Left kidney (tissue), 1 donor: ENCODE measurements at regions not wholly inside any gene's neighbourhood (a gene's known extent, or its start where the extent isn't known, plus 50 kb on each side); places are given as distances from the start of the nearest gene placed in this dataset.
"Not testable (repeated sequence)": the region's sequence is repeated elsewhere in the genome, so short reads cannot be mapped to it uniquely, and the experiment has no call there.

Experiments used
- DNase-seq: peaks from one replicate; pipeline ENCODE4 v3.0.0-alpha.2; 2013

- DNase-seq = no peak
Observed at GRCh38 chr9:761793-762560, 79.5 kb upstream of the DMRT1 start.

- DNase-seq = no peak
Observed at GRCh38 chr9:763692-764091, 77.8 kb upstream of the DMRT1 start.

DNA sequence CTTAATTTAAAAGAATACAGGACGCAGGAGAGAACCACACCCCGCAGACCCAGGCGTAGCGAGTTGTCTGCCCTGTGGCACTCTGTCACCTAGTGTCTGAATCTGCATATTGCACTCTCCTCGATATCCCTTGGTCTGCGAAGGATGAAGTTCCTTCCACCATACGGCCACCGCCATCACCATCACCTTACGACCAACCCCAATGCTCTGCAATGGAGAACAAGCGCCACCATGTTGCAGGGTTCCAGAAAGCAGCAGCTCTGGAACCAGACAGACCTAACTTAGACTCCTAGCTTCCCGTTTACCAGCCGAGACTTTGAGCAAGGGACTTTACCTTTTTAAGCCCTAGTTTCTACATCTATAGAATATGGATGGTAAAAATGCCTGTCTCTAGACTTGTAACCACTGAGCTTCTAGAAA lies 77.4 kb upstream of the DMRT1 start:
- peak; percentile 50 for DNase-seq

DNA sequence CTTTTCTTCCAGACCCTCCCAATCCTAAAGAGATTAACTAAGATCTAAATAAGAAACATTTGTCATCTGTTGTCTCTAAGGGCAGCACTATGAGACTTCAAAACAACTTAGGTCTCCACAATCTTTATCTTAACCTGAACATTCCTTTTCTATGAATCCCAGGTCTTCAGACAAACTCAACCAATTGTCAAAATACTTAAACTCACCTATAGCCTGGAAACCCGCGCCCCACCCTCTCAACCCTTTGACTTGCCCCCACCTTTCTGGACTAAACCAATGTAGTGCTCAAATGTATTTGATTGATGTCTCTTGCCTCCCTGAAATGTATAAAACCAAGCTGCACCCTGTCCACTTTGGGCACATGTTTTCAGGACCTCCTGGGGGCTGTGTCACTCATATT lies 76.5 kb upstream of the DMRT1 start:
- DNase-seq = no peak

GRCh38 chr9:767061-767561 lies 74.4 kb upstream of the DMRT1 start:
- not testable (repeated sequence) for DNase-seq

GRCh38 chr9:776086-776485 lies 65.4 kb upstream of the DMRT1 start:
- no peak for DNase-seq

DNA sequence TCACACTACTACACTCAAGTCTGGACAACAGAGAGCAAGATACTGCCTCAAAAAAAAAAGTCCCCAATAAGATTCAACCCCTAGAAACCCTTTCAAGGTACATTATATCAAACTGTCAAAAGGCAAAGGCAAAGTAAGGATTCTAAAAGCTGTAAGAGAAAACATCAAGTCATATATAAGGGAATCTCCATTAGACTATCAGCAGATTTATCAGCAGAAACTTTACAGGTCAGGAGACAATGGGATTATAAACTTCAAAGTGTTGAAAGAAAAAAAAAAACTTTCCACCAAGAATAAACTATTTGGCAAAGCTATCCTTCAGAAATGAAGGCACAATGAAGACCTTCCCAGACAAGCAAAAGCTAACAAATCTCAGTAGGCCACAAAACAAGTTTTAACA lies 63.5 kb upstream of the DMRT1 start:
- no peak for DNase-seq

DNA sequence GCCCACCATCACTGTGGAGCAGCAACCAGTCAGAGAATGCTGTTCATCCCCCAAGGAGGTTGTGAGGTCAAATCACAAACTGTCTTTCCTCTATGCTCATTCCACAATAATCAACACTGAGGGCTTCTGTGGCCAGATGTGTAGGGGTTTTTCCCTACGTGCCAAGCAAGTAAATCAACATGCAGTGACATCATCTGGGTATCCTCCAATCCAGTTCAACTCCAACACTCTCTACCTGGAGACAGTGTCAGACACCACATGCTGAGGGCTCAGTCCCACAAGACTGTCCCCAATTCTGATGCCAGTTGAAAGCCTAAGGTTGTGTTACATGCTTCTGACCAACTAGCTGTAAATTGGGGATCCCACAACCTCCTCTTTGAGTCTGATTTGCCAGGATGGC lies 57.3 kb upstream of the DMRT1 start:
- DNase-seq = no peak

DNA sequence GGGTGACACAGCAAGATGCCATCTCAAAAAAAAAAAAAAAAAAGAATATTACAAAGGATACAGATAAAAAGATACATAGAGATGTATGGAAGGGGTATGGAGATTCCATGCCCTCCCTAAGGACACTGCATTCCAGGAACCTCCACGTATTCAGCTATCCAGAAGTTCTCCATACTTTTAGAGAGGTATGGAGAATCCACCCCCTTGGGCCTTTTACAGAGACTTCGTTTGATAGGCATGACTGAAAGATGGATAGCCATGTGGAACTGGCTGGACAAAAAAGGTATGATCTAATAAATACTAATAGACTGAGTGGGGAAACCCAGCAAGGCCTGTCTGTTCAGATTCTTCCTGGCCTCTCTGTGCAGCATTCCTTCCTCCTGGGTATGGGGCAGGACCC lies 56.6 kb upstream of the DMRT1 start:
- DNase-seq = no peak

DNA sequence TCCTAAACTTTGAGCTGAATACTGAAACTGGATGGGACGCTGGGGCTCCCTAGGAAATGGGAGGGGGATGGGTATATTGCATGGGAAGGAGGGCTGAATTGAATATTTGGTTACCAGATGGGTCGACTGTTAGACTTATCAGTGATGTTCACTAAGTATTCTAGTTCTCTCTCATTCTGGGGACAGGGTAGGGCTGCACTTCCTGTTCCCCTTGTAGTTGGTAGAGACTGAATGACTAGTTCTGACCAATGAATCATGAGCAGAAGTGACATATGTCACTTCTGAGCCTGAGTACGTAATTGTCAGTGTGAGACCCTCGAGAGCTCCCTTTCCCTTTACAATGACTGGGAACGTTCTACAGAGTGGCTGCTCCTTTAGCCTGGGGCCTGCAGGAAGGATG lies 55.5 kb upstream of the DMRT1 start:
- no peak for DNase-seq

GRCh38 chr9:786405-786804 lies 55.1 kb upstream of the DMRT1 start:
- DNase-seq = no peak

DNA sequence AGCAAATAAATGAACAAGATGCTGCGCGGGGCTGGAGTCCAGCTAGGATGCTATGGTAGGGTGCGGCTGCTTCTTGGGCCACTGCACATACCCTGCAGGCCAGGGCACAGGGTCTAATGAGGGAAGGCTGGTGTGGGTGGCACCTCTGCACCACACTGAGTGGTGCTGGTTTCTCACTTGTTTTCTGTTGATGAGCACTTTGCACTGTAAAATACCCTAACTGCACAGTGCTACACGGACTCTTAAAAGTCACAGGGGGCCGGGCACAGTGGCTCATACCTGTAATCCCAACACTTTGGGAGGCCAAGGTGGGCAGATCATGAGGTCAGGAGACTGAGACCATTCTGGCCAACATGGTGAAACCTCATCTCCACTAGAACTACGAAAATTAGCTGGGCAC lies 52.7 kb upstream of the DMRT1 start:
- no peak for DNase-seq
